GM19238 (cell line): ENCODE measurements at regions not wholly inside any gene's neighbourhood (a gene's known extent, or its start where the extent isn't known, plus 50 kb on each side); places are given as distances from the start of the nearest gene placed in this dataset.

ENCODE experiments used
- DNase-seq: peaks from one replicate; pipeline ENCODE4 v3.0.0; 2011; ENCODE audit warnings: low spot score; ENCODE audit not compliant: insufficient read length

DNA sequence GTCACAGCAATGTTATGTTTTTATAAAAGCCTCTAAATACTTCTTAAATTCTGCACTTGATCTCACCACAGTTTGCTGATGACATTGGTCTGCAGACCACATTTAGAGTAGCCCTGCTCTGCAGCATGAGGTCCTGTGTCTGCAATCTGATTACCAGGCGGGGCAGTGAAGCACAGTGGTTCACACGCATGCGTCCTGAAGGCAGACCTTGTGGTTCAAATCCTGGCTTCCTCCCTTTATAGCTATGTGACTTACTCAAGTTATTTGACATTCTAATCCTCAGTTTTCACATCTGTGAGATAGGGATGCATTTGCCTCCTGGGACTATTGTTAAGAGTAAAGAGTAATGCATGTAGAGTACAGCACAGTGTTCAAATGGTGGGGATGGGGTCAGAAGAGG is 50.3 kb downstream of the BMAL2 start:
- DNase-seq: no peak

DNA sequence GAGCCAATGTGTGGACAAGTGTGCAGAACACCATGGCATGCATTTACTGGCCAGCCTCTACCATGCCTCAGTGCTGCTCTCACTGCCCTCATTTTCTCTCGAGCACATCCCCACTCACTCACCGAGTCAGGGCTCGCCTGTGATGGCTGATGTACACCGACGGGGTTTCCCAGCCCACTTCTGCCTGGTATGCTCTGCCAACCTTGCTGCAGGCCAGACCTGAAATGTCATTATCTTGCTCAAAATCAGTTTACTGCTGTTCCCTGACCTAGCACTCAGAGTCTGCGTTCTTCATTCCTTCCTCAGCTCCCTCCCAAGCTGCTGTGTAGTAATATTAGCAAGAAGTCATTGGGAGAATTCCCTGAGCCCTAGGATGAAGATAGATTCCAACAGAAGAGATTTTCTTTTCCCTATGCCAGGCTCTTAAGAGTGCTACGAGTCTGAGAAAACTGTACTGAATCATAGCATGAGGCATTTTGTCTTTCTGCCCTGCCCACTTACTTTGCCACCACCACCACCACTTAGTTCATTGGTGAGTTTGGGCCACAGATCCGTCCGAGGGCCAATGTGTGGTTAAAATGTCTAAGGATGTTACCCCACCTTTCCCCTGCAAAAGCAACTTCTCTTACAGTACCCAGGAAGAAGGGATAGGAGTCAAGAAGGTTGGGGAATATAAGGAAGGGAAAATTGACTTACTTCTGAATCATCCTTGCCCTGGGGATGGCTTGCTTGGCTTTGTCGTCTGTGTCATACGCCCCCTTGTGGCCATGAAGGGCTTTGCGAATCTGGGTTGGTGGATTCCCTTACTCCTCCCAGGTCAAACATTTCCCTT is 51.0 kb downstream of the BMAL2 start:
- peak; percentile 44 for DNase-seq

DNA sequence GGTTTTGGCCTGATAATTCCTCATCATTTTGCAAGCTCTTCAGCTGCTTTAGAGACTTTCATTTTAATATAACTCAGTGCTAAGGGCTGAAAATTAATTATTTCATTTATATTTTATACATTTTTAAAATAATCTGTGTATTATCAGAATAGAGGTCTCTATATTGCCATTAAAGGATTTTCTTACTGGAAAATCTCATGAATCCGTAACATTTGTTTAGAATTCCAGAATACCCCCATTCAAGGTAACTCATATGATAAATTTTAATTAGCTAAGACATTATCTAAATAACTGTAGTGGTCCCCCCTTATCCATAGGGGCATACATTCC is 51.6 kb downstream of the BMAL2 start:
- DNase-seq: no peak

DNA sequence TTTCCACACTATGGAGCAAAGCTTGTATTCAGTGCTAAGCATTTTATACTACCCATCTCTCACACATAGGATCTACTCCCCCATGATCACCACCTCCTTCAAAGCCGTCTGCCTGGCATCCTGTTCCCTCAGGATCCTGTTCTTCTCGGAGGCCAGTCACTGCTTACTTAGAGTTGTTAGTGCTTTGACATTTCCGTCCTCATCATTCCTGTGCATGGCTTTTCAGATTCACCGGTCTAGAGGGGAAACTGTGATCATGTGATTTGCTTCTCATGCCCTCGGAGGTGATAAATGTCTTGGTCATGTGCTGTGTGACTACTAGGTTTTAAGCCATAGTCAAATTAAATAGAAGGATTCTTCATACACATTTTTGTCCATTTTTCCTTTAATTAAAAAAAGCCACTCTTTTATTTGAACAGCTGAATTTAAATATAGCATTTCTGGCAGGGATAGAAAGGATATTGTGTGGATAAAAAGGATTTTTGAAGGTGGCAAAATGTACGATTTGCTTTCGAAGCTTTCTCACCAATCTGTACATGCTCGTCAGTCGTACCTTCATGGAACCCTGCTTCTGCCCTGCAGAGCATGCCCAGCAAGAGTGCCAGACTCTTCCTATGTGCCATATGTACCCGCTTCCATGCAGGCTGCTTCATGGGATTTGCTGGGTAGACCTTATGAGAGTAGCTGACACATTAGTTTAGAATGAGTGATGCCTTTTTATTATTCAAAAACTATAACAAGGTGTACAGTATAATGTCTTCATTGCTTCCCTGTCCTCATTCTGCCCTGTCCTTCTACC is 53.3 kb downstream of the BMAL2 start:
- no peak for DNase-seq

DNA sequence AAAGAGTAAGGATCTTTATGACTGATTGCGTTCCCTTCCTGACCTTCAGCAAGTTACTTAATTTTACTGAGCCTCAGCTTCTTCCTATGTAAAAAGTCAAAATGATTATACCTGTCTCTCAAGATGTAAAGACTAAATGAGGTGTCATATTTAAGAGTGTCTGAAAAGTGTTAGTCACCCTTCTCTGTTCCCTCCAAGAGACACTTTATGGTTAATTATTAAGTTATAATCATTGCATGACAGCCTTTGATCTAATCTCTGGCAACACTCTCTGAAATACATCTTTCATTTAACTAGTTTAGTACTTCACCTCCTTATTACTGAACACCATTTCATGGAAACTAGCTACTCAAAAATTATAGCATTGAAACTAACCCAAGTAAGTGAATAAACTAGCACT is 54.8 kb downstream of the BMAL2 start:
- no peak for DNase-seq

DNA sequence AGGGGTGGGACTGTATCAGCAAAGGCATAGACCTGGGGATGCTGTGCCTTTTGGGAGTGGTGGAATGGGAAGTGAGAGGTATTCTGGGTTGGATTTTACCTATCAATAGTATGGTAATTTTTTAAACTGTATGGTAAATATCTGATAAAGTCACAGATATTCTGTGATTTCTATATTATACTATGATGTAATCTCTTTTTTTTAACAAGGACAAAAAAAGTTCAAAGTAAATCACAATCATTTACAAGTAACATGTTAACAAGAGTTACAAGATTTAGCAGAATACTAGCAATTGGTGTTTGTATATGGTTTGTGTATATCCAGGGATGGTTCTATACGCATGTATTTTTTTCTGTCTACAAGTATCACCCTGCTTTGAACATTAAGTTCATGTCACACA is 56.0 kb downstream of the BMAL2 start:
- DNase-seq: no peak

DNA sequence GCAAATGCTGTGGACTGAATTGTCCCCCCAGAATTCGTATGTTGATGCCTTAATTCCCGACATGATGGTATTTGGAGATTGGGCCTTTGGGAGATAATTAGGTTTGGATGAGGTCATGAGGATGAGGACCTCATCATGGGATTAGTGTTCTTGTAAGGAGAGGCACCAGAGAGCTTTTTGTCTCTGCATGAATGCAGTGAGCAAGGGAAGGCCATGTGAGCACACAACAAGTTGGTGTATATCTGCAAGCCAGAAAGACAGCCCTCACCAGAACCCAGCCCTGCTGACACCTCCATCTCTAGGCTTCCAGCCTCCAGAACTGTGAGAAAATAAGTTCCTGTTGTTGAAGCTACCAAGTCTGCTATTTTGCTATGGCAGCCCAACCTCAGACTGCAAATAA is 51.9 kb upstream of the SMCO2 start:
- DNase-seq: no peak

DNA sequence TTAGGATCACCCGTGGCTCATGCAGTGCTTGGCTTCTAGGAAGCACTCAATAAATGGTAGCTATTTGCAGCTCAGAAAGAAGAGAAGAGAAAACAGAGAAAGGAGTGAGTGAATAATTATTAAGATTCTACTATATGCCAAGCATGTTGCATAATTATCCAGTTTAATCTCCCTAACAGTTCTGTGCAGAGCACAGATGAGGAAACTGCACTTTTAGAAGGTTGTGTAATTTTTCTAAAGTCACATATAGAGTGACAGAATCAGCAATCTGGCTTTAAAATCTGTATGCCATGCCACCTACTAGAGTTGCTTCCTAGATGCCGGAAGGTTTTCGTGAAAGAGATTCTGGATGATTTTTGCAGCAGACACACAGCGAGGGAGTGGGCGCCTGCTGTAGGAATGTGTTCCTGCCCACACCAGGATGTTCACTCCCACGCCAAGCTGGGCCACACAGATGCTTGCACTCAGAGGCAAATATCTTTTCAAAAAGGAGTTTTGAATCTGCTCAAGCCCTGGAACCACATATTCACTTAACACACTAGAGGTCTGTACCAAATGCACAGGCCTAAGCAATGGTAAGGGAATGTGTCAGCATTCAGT is 50.2 kb upstream of the SMCO2 start:
- DNase-seq: no peak
